Astrocyte of the spinal cord (primary cell): ENCODE measurements at regions not wholly inside any gene's neighbourhood (a gene's known extent, or its start where the extent isn't known, plus 50 kb on each side); places are given as distances from the start of the nearest gene placed in this dataset.

Source experiments
- DNase-seq: peaks from one replicate; pipeline ENCODE4 v3.0.0; 2011; ENCODE audit warnings: low read depth, low spot score
- H3K4me3 ChIP-seq: 2 replicates; pipeline ENCODE4 v1.5.1; 2011; ENCODE audit warnings: low read depth, mild to moderate bottlenecking, low read length, moderate library complexity
- in situ Hi-C: cut with HindIII; loops from 2 replicates; pipeline ENCODE4 v1.10.0; 2017; ENCODE audit warnings: low sequenced_read_pairs
- TF ChIP-seq, protein P1 (sequence below): IDR thresholded peaks from 2 replicates; pipeline ENCODE4 v1.5.1; 2012; ENCODE audit warnings: low read depth, mild to moderate bottlenecking, low read length, inconsistent platforms

DNA sequence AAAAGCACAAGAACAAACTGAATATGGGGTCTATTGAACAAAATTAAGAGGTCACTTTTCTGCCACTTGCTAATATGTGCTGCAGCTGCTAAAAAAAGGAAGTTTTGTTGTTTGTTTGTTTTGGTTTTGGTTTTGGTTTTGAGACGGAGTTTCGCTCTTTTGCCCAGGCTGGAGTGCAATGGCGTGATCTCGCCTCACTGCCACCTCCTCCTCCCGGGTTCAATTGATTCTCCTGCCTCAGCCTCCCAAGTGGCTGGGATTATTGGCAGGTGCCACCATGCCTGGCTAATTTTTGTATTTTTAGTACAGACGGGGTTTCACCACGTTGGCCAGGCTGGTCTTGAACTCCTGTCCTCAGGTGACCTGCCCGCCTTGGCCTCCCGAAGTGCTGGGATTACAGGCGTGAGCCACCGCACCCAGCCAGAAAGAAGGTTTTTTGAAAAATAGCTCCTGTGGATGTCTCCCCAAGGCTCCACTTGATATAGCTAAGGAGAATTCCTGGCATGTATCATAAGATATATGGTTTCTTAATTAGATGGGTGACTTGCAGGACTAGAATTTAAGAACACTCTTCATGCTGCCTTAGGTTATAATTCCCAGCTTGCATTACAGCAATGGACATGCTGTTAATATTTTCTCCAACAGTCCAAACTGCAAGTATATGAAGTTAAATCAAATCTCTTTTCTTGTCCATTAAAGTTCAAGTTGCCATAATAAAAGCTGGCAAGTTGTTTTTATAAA, 237.6 kb upstream of the AMIGO2 start:
- H3K4me3 ChIP-seq, result no peak overlapping the region
- TF ChIP-seq, protein P1, sequence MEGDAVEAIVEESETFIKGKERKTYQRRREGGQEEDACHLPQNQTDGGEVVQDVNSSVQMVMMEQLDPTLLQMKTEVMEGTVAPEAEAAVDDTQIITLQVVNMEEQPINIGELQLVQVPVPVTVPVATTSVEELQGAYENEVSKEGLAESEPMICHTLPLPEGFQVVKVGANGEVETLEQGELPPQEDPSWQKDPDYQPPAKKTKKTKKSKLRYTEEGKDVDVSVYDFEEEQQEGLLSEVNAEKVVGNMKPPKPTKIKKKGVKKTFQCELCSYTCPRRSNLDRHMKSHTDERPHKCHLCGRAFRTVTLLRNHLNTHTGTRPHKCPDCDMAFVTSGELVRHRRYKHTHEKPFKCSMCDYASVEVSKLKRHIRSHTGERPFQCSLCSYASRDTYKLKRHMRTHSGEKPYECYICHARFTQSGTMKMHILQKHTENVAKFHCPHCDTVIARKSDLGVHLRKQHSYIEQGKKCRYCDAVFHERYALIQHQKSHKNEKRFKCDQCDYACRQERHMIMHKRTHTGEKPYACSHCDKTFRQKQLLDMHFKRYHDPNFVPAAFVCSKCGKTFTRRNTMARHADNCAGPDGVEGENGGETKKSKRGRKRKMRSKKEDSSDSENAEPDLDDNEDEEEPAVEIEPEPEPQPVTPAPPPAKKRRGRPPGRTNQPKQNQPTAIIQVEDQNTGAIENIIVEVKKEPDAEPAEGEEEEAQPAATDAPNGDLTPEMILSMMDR, result no peak
- no peak for DNase-seq
- in situ Hi-C loops, result no loop called here

DNA sequence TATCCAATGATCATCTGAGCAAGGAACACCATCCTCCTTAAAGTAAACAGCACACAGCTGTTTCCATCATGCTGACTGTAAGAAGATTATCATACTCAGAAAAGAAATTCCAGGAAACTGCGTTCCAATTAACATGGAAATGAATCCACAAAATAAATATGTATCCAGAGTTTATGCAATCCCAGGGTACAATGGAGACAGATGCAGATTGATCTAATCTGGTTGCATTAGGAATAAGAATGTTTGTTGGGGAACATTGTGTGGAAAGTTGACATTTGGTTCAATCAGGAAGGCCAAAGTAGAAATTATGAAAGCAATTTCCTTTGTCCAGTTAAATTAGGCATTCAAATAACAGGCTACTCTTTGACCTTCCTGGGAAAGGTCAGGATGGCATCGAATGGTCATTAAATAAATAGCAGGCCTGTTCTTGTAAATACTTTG, 236.9 kb upstream of the AMIGO2 start:
- in situ Hi-C loops, result no loop called here
- no peak for DNase-seq
- H3K4me3 ChIP-seq, result no peak overlapping the region
- TF ChIP-seq, protein P1, result no peak

DNA sequence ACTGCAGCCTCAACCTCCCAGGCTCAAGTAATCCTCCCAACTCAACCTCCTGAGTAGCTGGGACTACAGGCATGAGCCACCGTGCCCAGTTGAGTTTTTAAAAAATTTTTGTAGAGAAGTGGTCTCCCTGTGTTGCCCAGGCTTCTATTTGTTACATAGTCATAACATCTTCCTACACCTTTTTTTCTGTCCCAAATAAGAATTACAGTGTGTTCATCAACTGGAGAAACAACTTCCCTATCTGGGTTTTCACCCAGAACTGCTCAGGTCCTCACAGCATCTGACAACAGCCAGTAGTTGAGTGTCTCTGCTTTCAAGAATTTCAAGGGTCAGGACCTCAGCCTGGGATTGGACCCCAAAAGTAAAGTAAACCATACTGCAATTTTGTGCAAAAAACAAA, 235.2 kb upstream of the AMIGO2 start:
- H3K4me3 ChIP-seq, result no peak overlapping the region
- in situ Hi-C loops, result no loop called here
- no peak for DNase-seq
- TF ChIP-seq, protein P1, result no peak

DNA sequence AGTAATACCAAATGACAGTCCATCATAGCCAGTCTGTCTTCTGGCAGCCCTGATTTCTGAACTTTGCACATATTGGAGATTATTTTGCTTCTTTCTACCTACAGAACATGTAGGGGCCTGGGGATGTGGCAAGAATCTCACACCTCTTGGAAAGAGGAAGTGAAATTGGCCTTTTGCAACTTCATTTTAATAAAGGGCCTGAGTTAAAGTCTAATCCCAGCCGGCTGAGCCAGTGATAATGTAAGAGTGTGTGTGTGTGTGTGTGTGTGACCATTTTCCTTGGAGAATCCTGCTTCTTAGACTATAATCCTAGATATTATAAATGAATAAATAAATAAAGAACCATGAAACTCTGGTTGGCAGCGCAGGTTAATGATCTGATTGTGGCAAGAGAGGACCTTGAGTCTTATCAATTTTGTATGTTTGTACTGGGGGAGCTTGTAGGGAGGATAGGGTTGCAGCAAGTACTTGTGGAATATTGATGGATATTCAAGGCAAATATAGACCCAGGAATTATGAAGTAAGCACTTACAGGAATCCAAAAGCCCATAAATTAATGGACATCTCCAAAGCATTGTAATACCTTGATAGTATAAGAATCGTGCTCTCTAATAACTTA, 233.2 kb upstream of the AMIGO2 start:
- no peak for DNase-seq
- in situ Hi-C loops, result no loop called here

DNA sequence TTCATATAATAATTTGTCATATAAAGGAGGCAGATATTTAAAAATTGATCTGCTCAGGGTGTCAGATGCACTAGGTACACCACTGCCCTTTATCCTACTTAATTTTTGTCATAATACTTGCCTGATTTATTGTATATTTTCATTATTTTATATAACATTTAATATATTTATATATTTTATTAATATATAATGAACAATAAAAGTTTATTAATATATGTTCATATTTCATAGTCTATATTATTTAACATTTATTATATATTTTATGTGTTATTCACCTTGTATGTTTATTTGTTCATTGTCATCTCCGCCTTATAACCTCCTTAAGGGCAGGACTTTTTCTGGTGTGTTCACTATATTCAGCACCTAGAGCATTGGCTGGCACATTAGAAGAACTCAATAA, 232.4 kb upstream of the AMIGO2 start:
- no peak for DNase-seq
- in situ Hi-C loops, result no loop called here
- TF ChIP-seq, protein P1, result no peak
- no peak overlapping the region for H3K4me3 ChIP-seq

More for the DNA sequence above, 233.2 kb upstream of the AMIGO2 start:
- TF ChIP-seq, protein P1, result no peak
- H3K4me3 ChIP-seq, result no peak overlapping the region

DNA sequence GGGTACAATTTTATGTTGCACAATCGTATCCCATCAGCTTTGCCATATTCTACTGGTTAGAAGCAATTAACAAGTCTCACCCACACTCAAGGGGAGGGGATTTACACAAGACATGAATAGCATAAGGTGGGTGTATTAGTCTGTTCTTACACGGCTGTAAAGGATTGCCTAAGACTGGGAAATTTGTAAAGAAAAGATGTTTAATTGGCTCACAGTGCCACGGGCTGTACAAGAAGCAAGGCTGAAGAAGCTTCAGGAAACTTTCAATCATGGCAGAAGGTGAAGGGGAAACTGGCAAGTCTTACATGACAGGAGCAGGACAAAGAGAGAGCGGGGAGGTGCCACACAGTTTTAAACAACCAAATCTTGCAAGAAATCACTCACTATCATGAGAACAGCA, 231.8 kb upstream of the AMIGO2 start:
- TF ChIP-seq, protein P1, result no peak
- no peak for DNase-seq
- no peak overlapping the region for H3K4me3 ChIP-seq
- in situ Hi-C loops, result no loop called here
